HG03558 (cell line): ENCODE measurements at regions not wholly inside any gene's neighbourhood (a gene's known extent, or its start where the extent isn't known, plus 50 kb on each side); places are given as distances from the start of the nearest gene placed in this dataset.
"Not testable (repeated sequence)": the region's sequence is repeated elsewhere in the genome, so short reads cannot be mapped to it uniquely, and the experiment has no call there.

ENCODE experiments used
- ATAC-seq: cut with Tn5 transposase; IDR thresholded peaks from one replicate; pipeline ENCODE4 v1.9.1; 2021; ENCODE audit warnings: moderate number of reproducible peaks; ENCODE audit not compliant: unreplicated experiment; ENCODE audit errors: extremely low read depth

DNA sequence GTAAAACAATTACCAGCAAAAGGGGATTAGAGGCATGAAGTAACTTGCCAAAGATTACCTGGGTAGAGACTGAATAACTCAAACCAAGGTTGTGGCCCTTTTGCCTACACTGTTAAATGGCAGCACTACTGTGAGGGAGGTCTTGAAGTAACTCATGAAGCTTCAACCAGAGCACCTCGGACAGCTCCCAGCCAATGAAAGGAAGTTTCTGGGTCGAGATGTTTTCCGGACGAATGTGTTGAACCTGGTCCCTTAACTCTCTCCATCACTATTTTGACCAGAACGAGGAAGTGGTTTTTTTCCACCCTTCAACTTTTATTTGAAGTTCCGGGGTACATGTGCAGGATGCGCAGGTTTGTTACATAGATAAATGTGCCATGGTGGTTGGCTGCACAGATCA lies 133.6 kb upstream of the PRKCQ start:
- ATAC-seq = no peak

DNA sequence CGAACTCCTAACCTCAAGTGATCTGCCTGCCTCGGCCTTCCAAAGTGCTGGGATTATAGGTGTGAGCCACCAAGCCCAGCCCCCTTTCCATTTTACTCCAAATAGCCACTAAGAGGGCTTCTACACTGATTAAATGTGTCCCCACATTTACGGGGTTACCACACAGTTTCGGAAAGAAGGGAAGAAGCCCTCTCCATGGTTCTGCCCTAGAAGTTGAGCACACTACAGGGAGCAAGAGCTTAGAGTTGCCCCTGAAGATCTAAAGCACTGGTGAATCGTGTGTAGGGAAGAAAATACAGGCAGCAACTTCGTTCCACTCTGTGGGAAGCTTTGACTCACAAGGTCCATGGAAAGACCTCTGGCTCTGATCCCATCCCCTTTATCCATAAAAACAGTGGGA lies 133.0 kb upstream of the PRKCQ start:
- ATAC-seq = no peak

DNA sequence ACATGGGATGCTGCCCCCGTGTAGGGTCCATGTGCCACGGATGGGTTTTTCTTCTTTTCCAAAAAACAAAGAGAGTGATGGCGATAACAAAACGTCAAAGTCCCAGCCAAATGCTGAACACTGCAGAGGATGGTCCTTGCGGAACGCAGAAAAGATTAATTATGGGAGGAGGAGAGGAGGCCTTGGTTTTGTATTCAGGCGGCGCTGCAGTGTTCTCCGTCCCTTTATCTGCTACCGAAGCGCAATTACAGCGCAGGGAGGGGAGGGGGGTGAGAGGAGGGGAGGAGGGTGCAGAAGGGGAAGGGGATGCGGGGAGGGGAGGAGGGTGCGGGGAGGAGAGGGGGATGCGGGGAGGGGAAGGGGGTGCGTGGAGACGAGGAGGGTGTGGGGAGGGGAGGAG lies 131.8 kb upstream of the PRKCQ start:
- no peak for ATAC-seq

DNA sequence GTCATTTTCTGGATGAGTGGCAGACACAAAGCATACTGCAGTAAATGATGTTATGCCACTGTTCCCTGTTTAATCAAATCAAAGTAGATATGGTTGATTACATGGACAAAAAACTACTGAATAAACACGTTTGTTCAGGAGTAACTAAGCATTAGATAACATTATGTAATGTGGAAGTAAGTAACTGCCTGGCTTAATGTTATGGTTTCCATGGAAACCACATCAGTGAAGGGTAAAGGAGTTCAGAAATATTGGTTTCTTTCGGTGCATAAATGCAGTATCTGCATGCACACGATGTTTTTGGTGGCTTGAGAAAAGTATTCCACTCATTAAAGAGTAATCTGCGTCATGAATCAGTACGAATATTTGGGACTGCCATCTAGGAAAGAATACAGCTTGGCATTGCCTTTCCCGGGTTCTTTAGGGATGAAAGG lies 131.3 kb upstream of the PRKCQ start:
- no peak for ATAC-seq

DNA sequence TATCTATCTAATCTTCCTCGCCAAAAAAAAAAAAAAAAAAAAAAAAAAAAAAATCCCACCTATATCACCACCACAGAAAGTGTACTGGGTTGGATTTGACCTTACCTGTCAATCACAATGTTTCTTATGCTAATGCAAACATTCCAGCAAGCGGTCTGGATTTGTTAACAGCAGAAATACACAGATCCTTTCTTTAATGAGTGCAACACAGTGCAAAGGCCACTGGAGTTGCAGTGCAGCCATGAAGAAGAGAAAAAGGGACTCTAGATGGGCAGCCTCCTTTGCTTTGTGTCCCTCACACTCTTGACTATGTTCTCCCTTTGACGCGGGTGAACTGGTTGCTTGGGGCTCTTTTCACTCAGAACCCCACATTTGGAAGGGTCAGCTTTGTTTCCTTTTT lies 127.3 kb upstream of the PRKCQ start:
- ATAC-seq = no peak

DNA sequence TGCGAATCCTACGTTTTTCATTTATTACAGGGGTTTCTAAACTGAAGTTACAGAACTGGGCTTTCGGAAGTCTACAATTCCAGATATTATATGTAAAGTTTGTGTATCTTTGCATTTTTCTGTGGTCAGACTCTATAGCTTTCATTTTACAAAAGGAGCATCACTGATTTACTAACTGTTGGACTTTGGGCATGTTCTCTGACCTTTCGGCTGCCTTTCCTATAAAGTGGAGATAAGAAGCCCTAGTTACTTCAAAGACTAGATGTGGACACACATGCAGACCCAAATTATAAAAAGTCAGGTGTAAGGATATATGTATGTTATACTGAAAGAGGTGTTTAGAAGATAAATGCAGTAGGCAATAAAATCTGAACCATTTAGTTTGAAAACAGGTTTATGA lies 126.6 kb upstream of the PRKCQ start:
- ATAC-seq = no peak

DNA sequence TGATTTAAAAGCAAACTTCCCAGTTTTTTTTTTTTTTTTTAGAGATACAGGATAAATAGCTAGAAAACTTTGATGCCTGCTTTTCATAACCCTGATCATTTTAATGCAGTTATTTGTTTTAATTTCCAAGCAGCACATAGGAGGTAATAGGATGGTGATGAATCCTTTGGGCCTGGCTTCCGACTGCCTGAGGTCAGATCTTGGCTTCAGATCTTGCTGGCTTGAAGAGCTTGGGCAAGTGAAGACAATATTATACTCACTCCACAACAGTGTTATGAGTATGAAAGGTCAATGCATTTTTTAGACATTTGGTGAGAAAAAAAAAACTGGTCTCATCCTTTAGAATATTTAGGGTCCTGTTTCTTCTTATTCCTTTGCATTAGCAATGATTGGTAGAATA lies 124.8 kb upstream of the PRKCQ start:
- no peak for ATAC-seq

DNA sequence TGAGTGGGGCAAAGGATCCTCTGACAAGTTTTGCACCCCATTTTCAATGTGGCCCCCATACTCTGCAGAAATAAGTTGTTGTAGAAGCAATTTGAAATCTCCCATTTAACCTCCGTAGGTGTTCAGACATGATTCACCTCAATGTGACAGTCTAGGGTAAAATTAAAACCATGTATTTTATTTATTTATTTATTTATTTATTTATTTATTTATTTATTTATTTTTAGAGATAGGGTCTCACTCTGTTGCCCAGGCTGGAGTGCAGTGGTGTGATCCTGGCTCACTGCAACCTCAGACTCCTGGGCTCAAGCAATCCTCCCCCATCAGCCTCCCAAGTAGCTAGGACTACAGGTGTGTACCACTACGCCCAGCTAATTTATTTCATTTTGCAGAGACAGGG lies 122.8 kb upstream of the PRKCQ start:
- not testable (repeated sequence) for ATAC-seq

DNA sequence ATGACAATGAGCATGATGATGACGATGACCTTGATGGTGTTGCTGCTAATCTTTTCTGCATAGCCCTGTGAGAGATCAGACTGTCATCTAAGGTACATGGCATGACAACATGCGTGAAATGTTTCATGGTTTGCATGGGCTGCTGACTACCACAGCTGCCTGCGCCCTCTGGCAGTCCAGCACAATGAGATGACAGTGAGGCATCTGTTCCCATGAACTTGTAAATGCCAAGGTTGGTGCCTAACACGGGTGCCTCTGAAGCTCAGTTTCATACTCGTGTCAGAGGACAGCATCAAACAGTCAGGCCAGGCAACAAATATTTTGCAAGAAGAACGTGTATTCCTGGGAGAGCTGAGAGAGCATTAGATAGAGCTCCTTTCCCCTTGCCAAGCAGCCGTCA lies 122.0 kb upstream of the PRKCQ start:
- ATAC-seq = no peak

DNA sequence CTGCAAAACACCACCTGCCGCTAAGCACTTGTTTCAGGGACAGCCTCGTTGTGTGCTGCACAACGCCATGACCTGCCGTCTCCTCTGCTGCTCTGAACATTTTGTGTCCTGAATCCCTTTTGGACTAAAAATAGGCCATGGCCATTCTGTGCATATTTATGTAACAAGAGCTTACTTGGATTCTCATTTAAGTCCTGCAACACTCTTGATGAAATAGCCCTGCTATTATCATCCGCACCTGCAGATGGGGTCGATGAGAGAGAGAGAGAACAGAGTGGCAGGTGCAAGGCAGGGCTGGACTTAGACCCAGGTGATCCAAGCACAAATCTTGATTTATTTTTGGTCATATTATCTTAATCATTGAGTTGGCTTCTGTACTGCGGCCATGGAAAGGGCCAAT lies 121.2 kb upstream of the PRKCQ start:
- no peak for ATAC-seq

DNA sequence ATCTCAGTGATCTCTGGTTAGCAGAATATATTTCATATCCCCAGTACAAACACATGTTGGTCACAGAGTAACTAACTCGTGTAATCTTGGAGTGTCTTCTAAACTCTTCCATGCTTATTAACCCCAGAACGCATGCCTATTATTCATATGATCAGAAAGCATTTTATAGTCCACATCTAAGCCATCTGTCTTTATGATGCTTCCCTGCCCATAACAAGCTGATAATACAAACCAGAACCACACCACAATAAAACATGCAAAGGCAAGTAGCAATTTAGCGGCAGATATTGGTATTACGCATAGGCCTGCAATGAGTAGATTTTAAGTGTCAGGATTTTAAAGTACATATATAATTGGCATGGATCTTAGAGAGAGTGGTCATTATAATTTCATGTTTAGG lies 120.0 kb upstream of the PRKCQ start:
- ATAC-seq = no peak

DNA sequence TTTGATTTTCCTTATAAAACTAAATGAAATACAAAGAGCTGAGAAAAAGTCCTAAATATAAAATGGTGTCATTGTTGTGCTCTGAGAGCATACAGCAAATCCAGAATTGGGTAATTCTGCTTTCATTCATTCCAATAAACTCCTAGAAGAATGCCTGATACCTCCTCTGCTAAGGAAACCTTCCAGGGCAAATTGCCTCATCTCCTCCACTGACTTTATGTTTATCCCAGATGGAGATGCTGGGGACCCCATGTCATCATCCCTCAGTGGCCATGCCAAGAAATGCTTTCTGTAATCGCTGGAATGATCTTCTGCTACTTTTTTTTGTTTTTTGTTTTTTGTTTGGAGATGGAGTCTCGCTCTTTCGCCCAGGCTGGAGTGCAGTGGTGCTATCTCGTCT lies 119.3 kb upstream of the PRKCQ start:
- ATAC-seq = no peak

DNA sequence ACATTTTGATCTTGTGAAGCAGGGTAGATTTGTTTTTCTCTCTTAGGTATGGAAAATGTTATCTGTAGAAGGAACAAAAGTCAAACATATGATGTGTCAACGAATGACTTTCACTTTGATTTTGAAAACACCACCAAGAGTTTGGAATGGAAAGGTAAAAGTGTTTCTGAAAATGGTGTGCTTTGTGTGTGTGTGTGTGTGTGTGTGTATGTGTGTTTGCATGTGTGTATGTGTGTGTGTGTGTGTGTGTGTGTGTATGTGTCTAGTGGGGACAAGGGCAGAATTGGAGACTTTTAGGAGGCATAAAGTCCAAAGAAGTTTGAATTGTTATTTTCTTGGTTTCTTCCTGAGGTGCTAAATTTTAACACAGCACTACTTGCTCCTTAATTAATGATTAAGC lies 115.4 kb upstream of the PRKCQ start:
- no peak for ATAC-seq

DNA sequence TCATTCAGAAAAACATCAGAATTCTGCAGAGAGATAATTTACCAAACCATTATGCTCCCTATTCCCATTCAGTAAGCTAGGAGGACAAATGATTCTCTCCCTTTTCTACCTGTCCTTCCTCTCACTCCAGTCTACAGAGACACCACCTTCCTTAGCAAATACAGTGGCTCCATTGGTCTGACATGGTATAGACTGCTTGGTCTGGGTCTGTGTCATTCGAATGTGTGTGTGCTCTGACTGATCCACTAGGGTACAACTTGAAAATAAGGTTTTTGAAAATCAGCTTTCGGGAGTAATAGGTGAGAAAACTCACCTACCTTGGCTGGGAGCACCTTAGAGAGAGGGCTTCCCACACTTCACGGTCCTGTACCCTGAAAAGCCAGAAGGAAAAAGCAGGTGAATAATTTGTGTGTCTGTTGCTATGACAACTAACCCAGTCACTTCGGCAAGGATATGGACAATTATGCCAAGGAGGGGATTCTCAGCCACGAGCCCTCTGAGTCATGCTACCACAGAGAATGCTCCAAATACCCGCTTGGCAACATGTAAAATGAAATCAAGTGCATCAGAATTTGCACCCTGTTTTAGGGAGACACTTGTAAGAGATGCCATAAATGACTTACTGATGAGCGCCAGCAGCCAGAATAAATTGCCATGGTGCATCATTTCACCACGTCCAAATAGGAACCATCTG lies 114.5 kb upstream of the PRKCQ start:
- ATAC-seq = no peak

DNA sequence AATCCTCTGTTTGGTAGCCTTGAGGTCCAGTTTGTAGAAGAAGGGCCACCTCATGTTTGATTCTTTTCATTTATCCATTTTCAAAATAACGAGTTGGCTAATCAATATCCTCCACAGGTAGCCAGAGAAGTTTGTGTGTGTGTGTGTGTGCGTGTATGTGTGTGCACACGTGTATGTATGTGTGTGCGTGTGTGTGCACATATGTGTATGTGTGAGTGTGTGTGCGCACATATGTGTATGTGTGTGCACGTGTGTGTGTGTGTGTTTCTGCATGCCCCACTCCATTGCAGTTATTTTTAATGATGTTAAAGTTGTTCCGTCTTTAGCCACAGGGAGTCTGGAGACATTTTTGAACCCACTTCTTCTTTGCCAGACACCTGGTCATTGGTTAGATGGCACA lies 112.8 kb upstream of the PRKCQ start:
- ATAC-seq = no peak

DNA sequence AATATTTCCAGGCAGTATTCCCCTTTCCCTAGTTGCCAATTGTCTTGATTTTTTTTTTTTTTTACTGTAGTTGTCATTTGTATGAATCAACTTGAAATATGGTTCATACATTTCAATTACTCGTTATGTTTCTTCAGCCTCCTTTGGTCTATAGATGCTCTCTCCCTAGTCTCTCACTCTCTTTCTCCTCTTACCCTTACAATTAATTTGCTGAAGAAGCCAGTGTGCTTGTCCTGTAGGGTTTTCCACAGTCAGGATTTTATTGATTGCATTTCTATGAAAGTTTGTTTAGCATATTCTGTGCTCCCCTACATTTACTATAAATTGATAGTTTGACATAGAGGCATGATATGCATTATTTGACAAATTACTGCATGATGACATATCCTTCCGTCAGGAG lies 112.0 kb upstream of the PRKCQ start:
- no peak for ATAC-seq

DNA sequence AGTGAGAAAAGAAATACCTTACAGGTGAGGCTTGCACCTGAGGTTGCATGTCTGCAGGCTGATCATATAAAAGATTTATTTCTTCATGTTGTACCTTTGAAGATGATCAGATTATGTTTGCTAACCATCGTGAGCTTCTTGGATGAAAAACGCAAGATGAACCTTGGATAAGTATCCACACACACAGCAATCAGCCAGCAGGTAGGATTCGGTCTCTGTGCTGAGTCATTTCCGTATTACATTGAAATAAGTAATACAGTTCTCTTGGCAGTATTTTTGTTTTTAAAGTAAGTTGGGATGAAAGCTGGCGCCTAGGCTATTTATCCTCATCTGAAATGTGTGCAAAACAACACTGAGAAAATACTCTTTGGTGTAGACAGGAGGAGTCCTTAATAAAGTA lies 109.0 kb upstream of the PRKCQ start:
- ATAC-seq = no peak

DNA sequence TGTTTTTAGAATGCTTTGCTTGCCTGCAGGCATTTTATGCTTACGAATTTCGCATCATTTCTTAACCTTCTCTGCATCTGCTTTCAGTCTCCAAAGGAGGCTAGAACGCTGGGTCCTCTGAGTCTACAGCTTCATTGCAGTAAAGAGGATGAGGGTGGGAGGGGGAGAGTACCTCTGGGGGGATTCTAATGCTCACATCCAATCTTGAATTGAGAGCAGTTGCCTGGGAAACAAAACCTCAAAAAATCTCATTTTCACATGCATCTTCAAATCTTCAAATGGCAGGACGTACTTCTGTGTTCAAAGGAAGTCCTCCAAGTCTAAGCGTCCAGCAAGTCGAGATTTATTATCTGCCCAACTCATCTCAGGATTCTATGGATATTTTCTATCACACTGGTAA lies 100.7 kb upstream of the PRKCQ start:
- ATAC-seq = no peak

DNA sequence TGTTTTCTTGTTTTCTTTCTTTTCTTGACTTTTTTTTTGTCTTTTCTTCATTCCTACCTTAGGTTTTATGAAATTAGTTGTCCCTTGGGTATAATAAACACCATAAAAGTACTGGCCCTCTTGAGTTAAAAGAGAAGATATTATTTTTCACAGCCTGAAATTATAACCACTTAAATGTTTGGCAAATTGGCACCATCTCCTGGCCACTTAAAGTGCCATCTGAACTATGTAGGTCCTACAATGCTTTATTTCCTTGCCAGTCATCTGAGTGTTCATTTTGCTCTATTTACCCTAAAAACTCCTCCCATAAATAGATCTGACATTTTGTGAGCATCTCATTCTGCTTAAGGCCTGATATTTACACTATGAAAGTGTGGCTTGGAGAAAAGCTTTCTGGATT lies 98.9 kb upstream of the PRKCQ start:
- no peak for ATAC-seq

DNA sequence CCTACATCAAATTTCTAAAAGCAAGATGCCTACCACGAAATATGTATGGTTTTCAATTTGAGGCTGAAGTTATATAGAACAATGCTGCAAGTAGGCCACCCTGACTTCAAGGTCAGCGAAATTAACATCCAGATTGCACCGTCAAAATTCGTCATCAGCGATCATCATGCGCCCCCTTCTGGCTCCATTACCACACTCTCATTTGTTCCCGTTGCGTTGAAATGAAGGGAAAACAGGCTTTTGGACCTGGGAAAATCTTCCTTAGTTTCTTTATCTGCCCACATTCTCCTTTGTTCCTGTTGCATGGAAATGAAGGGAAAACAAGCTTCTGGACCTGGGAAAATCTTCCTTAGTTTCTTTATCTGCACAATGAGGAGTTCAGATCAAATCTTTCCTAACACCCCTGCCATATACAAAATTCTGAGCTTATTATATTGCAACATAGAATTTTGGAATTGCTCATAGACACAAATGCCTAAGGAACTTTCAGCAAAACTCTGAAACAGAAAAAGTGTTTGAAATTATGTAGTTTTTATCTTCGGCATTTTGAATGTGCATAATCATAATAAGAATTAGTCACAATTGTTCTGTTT lies 98.2 kb upstream of the PRKCQ start:
- ATAC-seq = no peak

DNA sequence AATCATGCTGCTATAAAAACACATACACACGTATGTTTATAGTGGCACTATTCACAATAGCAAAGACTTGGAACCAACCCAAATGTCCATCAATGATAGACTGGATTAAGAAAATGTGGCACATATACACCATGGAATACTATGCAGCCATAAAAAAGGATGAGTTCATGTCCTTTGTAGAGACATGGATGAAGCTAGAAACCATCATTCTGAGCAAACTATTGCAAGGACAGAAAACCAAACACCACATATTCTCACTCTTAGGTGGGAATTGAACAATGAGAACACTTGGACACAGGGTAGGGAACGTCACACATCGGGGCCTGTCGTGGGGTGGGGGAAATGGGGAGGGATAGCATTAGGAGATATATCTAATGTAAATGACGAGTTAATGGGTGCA lies 97.1 kb upstream of the PRKCQ start:
- not testable (repeated sequence) for ATAC-seq

DNA sequence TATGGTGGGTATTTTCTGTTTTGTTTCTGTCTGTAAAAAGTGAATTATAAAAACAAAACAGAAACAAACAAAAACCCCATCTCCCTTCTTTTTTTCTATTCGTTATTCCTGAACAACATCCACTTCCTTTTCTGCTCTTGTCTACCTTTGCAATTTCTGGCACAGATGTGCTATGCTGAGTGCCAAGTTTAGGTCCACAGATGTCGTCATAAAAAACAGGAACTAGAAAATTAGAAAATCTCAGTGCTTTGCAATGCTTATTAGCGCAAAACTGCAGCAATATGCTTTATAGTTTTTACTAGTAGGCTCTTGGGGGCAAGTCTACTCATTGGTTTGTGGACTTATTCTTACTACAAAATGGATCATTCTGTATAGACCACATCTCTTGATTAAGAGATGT lies 94.2 kb upstream of the PRKCQ start:
- no peak for ATAC-seq
